ENCODE measurements at regions not wholly inside any gene's neighbourhood (a gene's known extent, or its start where the extent isn't known, plus 50 kb on each side); places are given as distances from the start of the nearest gene placed in this dataset.
"Not testable (repeated sequence)": the region's sequence is repeated elsewhere in the genome, so short reads cannot be mapped to it uniquely, and the experiment has no call there.

DNA sequence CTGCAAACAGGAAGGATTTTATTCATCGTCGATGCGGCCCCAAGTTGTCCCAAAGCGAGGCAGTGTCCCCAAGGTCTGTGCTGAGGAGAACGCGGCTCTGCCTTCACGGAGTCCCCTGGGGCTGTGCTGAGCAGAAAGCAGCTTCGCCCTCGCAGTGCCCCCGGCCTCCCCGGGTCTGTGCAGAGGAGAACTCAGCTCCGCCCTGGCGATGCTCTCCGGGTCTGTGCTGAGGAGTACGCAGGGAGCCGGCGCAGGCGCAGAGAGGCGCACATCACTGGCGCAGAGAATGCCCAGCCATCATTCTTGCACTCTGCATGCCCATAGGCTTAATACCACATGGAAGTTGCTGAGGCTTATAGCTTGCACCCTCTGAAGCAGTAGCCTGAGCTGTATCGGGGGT is 285.7 kb downstream of the CCDC74A start:
- TF ChIP-seq, protein P1, sequence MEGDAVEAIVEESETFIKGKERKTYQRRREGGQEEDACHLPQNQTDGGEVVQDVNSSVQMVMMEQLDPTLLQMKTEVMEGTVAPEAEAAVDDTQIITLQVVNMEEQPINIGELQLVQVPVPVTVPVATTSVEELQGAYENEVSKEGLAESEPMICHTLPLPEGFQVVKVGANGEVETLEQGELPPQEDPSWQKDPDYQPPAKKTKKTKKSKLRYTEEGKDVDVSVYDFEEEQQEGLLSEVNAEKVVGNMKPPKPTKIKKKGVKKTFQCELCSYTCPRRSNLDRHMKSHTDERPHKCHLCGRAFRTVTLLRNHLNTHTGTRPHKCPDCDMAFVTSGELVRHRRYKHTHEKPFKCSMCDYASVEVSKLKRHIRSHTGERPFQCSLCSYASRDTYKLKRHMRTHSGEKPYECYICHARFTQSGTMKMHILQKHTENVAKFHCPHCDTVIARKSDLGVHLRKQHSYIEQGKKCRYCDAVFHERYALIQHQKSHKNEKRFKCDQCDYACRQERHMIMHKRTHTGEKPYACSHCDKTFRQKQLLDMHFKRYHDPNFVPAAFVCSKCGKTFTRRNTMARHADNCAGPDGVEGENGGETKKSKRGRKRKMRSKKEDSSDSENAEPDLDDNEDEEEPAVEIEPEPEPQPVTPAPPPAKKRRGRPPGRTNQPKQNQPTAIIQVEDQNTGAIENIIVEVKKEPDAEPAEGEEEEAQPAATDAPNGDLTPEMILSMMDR (IDR thresholded peaks at IDR 0.05): not testable (repeated sequence)
- not testable (repeated sequence) for TF ChIP-seq POLR2A, POLR2AphosphoS5 (IDR thresholded peaks at IDR 0.05)

Data from prostate gland (tissue), 2 donors.